ENCODE measurements at regions not wholly inside any gene's neighbourhood (a gene's known extent, or its start where the extent isn't known, plus 50 kb on each side); places are given as distances from the start of the nearest gene placed in this dataset.

GRCh38 chrX:11968991-11969390, 169.3 kb upstream of the FRMPD4 start:
- H3K9me3 Mint-ChIP-seq (ENCODE audit: insufficient read depth): no peaks in the 10 kb centered on the region
- H3K4me1 Mint-ChIP-seq: no peaks in the 10 kb centered on the region
- ChIA-PET POLR2A (no interaction called here), CTCF (no interaction called here)
- intact Hi-C loops (cut with micrococcal nuclease): no loop called here
- Histone ChIP-seq H3K9ac (ENCODE audit: low read length) (no peak overlapping the region), H3K79me2 (ENCODE audit: control insufficient read depth, insufficient read depth, low read length) (no peaks in the 10 kb centered on the region), H2AFZ (ENCODE audit: insufficient read depth, low read depth, low read length, poor library complexity, severe bottlenecking) (no peak overlapping the region), H3K4me1 (ENCODE audit: control insufficient read depth in 2 of 2, insufficient read depth in 2 of 2, low read length in 2 of 2) (no peaks in the 10 kb centered on the region), H3K27ac (ENCODE audit: low read length in 2 of 2) (no peak overlapping the region), H3K27me3 (replicated peaks in 1 of 4; ENCODE audit: control extremely low read depth in 1 of 4, control insufficient read depth in 3 of 4, insufficient read depth in 4 of 4, low read length in 3 of 4) (peaks cover 0 to 2% (median 0%) of the 10 kb centered on the region in 4 experiments), H3K36me3 (replicated peaks in 1 of 2; ENCODE audit: control extremely low read depth in 1 of 2, control insufficient read depth in 1 of 2, extremely low read depth in 1 of 2, insufficient read depth in 2 of 2, low read length in 1 of 2) (no peaks in the 10 kb centered on the region), H4K20me1 (ENCODE audit: control insufficient read depth, insufficient read depth, low read length, poor library complexity, severe bottlenecking) (no peaks in the 10 kb centered on the region), H3K9me3 (ENCODE audit: control extremely low read depth in 1 of 3, control insufficient read depth in 2 of 3, insufficient read depth in 1 of 3, low read length in 2 of 3) (no peaks in the 10 kb centered on the region), H3K4me2 (replicated peaks; ENCODE audit: low read depth, low read length, poor library complexity, severe bottlenecking) (no peak overlapping the region), H3K4me3 (ENCODE audit: control extremely low read depth in 1 of 5, extremely low read depth in 1 of 5, insufficient read depth in 1 of 5, low read depth in 2 of 5, low read length in 4 of 5) (no peak overlapping the region)
- no peak for DNase-seq
- TF ChIP-seq EZH2 (IDR thresholded peaks at IDR 0.05; ENCODE audit: borderline replicate concordance, insufficient read depth, low read depth, low read length, poor library complexity, severe bottlenecking): no peak
- no peaks in the 10 kb centered on the region for H3K27me3 Mint-ChIP-seq
- ATAC-seq (ENCODE audit: low read depth): no peak
- H3K4me3 Mint-ChIP-seq: no peak overlapping the region
- H3K27ac Mint-ChIP-seq: no peak overlapping the region
- no CpG with 5 or more reads among the region's 4 CpGs for WGBS (ENCODE audit: insufficient coverage)

GRCh38 chrX:11970578-11971359, 167.5 kb upstream of the FRMPD4 start:
- ChIA-PET CTCF (no interaction called here), POLR2A (no interaction called here)
- Histone ChIP-seq H3K4me1 (ENCODE audit: control insufficient read depth in 2 of 2, insufficient read depth in 2 of 2, low read length in 2 of 2) (no peaks in the 10 kb centered on the region), H3K9ac (ENCODE audit: low read length) (no peak overlapping the region), H3K9me3 (ENCODE audit: control extremely low read depth in 1 of 3, control insufficient read depth in 2 of 3, insufficient read depth in 1 of 3, low read length in 2 of 3) (no peaks in the 10 kb centered on the region), H3K4me2 (replicated peaks; ENCODE audit: low read depth, low read length, poor library complexity, severe bottlenecking) (no peak overlapping the region), H2AFZ (ENCODE audit: insufficient read depth, low read depth, low read length, poor library complexity, severe bottlenecking) (no peak overlapping the region), H3K79me2 (ENCODE audit: control insufficient read depth, insufficient read depth, low read length) (no peaks in the 10 kb centered on the region), H3K4me3 (ENCODE audit: control extremely low read depth in 1 of 5, extremely low read depth in 1 of 5, insufficient read depth in 1 of 5, low read depth in 2 of 5, low read length in 4 of 5) (no peak overlapping the region), H3K27me3 (replicated peaks in 1 of 4; ENCODE audit: control extremely low read depth in 1 of 4, control insufficient read depth in 3 of 4, insufficient read depth in 4 of 4, low read length in 3 of 4) (peaks cover 0 to 2% (median 0%) of the 10 kb centered on the region in 4 experiments), H4K20me1 (ENCODE audit: control insufficient read depth, insufficient read depth, low read length, poor library complexity, severe bottlenecking) (no peaks in the 10 kb centered on the region), H3K36me3 (replicated peaks in 1 of 2; ENCODE audit: control extremely low read depth in 1 of 2, control insufficient read depth in 1 of 2, extremely low read depth in 1 of 2, insufficient read depth in 2 of 2, low read length in 1 of 2) (no peaks in the 10 kb centered on the region), H3K27ac (ENCODE audit: low read length in 2 of 2) (no peak overlapping the region)
- no peak for TF ChIP-seq EZH2 (IDR thresholded peaks at IDR 0.05; ENCODE audit: borderline replicate concordance, insufficient read depth, low read depth, low read length, poor library complexity, severe bottlenecking)
- no peak for TF ChIP-seq CTCF (IDR thresholded peaks at IDR 0.05)
- Mint-ChIP-seq H3K9me3 (ENCODE audit: insufficient read depth) (no peaks in the 10 kb centered on the region), H3K4me1 (no peaks in the 10 kb centered on the region), H3K27ac (no peak overlapping the region), H3K27me3 (no peaks in the 10 kb centered on the region), H3K4me3 (no peak overlapping the region)
- no peak for ATAC-seq (ENCODE audit: low read depth)
- no CpG with 5 or more reads among the region's 6 CpGs for WGBS (ENCODE audit: insufficient coverage)
- intact Hi-C loops (cut with micrococcal nuclease): no loop called here
- no peak for DNase-seq
